GM18861 (cell line): ENCODE measurements at regions not wholly inside any gene's neighbourhood (a gene's known extent, or its start where the extent isn't known, plus 50 kb on each side); places are given as distances from the start of the nearest gene placed in this dataset.
"Not testable (repeated sequence)": the region's sequence is repeated elsewhere in the genome, so short reads cannot be mapped to it uniquely, and the experiment has no call there.

Experiments used
- ATAC-seq: cut with Tn5 transposase; IDR thresholded peaks from one replicate; pipeline ENCODE4 v1.9.1; 2021; ENCODE audit not compliant: unreplicated experiment

DNA sequence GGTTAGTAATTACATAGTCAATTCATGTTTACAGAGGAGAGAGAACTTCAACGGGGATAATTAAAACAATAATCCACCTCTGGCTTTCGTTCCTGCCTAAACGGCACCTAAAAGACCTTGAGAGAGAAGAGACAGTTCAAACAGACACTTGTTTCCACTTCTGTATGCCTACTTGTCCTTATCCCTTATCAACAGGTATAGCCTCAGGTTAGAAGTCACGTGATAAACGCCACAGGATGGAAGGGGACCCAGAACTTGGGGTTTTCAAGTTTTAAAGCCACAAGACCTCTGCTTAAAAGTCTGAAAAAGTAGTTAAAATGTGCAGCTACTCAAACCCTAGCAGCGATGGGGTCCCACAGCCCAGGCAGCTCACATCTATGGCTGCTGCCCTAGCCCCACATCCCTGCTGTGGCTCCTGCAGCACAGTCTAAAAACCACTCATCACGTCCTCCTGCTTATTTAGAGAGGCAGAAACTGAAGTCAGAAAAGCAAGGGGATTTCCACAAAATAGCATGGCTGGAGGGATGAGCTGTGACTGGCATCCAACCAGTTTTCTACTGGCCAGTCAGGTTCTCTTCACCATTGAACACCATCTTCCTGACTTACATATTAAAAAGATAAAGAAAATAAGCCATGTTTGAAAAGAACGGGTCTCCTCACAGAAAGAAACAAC, 51.2 kb upstream of the SEC16B start:
- ATAC-seq, result no peak

DNA sequence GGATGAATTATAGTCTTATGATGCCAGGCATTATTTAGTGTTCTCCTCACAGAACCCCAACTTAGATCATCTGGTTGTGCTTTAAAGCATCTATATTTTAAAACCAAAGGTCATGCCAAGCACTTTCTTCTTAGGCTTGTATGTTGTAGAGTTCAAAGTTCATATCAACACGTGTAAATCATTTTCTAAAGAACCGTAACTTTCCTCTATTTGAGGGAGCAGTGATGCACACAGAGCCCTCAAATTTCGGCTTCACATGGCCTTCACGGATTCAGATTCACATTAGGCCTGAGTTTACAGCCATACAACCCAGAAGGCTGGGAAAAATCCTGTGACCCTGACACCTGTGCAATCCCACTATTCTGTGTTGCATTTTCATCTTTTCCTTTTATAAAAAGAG, 52.1 kb upstream of the SEC16B start:
- no peak for ATAC-seq

DNA sequence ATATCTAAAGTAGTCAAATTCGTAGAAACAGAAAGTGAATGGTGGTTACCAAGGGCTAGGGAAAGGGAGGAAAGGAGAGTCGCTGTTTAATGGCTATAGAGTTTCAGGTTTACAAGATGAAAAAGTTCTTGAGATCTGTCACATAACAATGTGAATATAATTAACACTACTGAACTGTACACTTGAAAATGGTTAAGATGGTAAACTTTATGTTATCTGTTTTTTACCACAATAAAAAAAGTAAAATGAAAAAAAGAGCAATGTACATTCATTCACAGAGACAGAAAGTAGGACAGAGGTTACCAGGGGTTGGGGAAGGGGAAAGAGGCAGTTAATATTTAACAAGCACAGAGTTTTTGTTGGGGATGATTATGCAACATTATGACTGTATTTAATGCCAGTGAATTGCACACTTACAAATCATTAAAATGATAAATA, 53.3 kb upstream of the SEC16B start:
- ATAC-seq, result peak; percentile 56

DNA sequence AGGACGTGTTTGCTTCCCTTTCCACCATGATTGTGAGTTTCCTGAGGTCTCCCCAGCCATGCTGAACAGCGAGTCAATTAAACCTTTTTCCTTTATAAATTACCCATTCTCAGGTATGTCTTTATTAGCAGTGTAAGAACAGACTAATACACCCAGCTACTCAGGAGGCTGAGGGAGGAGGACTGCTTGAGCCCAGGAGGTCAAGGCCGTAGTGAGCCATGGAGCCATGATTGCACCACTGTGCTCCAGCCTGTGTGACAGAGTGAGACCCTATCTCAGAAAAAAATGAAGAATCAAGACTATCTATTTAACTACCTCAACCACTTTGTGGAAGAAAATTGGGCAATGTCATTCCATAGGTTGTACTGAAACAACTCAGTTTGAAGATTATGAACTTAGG, 54.6 kb upstream of the SEC16B start:
- no peak for ATAC-seq

DNA sequence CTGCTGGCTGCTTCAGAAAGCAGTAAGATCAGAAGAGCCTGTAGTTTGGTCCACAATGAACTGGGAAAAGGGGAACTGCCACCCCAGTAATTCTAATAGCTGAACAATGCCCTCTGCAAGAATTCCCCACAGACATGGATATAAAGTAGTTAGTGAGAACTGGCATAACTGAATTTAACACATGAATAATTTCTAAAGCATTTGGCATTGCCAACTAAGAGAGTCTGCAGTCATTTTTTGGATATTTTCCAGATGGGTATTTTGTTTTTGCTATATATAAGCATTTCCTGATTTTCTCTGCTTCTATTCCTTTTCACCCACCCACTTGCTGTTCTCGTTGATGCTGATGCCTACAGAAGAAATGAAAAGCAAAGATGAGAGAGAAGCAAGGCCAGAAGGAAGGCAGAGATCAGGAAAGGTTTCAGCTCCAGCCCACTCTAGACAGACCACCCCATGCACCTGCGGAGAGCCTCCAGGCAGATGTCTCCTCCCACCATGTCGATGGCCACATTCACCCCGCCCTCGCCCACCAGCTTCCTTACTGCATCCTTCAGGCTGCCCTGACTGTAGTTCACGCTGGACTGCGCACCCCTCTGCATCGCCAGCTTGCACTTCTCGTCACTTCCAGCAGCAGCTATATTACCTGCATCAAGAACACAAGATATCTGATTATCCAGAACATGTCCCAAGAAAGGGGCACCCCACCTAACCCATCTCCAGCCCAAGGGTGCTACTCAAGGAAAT, 55.9 kb upstream of the SEC16B start:
- ATAC-seq, result no peak

DNA sequence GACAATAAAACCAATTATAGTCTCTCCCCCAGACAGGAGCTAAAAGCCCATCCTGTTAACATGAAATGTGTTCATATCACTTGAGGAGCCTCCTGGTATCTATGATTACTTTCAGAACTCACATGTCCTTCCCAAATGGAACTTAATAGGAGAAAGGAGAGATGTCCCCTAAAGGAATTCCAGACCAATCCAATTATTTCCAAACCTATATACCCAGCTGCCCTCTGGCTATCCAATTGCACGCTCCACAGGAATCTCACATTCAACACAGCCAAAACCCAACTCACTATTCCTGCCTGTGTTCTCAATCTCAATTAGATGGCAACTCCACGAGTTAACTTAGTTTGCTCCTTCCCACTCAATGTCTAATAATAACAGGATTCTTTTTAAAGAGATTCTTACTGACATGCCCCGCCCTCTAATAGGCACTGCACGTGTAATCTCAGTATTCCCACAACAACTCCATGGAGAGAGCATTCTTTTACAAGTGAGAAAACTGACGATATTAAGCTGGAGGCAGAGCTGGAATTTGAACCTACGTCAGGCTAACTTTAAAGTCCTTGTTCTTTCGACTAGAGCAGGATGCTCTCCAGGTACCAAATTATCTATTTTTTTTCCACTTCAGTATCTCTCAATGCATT, 59.1 kb upstream of the SEC16B start:
- no peak for ATAC-seq

DNA sequence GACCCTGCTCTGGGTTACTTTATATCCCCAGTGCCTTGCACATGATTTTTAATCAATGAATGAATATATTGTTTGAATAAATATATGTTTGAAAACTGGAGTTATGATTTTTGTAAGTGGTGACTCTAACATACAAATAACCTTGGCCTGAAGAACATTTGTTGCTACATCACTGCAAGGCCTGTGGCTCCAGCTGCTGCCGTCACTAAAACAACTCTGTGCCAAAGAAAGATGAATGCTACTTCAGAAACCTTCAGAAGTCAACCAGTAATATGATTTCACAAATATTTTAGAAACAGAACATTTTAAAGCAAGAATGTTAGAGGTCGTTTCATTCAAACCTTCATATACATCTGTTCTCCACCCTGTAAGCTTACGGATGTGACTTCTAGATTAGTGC, 60.6 kb upstream of the SEC16B start:
- ATAC-seq, result no peak

DNA sequence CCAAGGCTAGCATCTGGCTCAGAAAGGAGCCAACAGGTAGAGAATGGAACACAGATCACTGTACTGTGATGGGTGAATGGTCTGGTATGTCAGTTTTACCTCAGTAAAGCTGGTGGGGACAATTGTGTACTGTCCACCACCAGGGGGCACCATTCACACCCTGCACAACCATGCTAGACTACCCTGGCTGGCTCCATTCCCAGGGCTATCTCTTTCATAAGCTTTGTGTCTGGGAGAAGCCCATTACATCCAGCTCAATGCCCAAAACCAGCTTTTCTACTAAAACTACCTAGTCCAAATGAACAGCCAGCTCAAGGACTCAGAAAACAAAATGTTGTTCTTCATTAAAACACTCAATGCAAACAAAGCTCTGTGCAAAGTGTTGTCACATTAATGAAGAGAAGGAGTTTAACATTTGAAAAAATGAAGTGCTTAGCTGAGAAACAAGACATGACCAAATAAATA, 62.0 kb upstream of the RASAL2 start:
- peak; percentile 89 for ATAC-seq

DNA sequence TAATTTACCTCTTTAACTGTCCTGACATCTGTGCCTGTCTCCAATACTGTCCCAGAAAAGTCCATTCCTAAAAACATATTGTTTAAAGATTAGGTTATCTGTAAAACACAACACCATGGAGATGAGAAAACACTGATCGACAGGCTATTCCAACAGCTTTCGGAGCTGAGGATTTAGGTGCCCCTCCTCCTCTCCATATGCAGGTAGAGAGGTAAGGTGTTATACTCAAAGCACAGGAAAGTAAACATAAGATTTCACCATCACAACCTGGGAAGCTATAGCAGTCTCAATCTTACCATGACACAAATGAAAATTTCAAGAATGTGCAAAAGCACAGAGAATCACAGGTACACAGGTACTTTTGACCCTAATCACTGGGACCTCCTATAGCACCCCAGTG, 60.9 kb upstream of the RASAL2 start:
- no peak for ATAC-seq

DNA sequence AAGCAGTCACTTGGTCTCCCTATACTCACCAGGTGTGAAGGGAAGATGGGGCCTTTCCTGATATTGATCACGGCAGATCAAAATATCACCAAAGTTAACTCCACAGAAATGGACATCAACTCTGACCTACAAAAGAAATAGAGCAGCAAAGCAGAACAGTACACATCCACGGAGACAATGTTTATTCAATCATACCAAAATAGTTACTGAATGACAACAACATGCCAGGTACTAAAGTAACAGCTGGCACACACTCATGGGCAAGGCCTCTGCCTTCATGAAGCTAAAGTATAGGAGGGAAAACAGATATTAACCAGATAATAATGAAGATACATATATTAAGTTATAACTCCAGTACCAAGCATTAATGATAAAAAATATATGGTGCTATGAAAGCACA, 59.2 kb upstream of the RASAL2 start:
- ATAC-seq, result no peak

DNA sequence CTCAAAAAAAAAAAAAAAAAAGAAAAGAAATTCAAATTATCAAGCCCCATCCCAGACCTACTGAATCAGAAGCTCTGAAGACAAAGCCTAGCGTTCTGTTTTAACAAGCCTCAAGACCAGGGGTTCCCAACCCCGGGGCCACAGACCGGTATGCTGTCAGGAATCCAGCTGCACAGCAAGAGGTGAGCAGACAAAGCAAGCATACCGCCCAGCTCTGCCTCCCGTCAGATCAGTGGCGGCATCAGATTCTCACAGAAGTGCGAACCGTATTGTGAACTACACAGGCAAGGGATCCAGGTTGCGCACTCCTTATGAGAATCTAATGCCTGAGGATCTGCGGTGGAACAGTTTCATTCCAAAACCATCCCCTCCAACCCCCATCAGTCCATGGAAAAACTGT, 57.8 kb upstream of the RASAL2 start:
- no peak for ATAC-seq

DNA sequence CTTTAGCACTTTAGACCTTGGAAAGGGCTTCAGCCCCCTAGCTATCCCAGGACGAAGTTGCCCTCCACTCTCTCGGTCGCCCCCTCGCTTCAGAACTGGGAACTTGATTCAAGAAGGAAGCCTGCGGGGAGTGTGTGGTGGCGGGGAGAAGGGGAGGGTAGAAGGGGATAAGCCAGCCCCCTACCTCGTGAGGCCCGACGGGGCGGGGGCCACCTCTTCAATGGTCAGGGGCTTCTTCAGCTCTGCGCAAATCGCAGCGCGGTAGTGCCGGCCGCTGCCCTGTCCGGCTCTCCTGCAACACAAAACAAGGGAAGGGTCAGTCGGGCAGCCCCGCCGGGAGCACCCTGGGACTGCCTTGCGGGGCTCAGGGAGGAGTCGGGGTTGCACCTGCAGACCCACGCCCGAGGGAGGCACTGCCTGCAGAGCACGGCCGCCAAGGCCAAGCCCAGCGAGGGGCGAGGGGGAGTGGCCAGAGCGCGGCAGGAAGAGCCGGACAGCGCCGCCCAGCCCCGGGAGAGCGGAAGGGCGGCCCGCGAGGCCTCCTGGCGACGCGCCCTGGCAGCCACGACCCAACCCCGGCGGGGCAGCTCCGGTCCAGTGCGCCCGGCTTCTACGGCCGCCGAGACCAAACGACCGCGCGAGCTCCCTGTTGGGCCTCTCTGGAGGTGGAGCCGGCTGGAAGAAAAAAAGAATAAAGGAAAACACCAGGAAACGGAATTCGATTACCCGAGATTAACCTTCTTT, 56.2 kb upstream of the RASAL2 start:
- no peak for ATAC-seq

DNA sequence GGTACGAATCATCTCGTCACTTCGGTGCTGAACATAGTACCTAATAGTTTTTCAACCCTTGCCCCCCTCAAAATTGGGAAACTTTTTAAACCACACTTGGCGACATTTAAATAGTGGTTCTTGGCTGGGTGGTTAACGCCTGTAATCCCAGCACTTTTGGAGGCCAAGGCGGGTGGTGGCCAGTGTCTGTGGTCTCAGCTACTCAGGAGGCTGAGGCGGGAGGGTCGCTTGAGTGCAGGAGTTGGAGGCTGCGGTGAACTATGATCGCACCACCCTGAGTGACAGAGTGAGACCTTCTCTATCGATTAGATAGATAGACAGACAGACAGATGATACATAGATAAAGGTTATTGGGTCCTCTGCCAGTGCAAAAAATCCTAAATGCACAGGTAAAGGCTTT, 55.5 kb upstream of the RASAL2 start:
- ATAC-seq, result no peak

DNA sequence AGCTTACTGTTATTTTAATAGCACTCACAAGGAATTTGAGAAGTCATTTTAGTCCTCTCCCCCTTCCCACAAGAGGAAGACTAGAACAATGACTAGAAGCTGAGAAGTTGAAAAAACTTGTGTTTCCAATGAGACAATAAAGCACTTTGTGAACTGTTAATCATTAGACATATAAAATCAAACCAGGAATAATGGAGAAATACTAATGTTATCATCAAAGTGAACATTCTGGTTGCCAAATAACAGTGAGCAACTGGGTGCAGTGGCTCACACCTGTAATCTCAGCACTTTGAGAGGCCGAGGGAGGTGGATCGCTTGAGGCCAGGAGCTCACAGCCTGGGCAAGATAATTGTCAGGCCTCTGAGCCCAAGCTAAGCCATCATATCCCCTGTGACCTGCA, 54.0 kb upstream of the RASAL2 start:
- ATAC-seq, result no peak

DNA sequence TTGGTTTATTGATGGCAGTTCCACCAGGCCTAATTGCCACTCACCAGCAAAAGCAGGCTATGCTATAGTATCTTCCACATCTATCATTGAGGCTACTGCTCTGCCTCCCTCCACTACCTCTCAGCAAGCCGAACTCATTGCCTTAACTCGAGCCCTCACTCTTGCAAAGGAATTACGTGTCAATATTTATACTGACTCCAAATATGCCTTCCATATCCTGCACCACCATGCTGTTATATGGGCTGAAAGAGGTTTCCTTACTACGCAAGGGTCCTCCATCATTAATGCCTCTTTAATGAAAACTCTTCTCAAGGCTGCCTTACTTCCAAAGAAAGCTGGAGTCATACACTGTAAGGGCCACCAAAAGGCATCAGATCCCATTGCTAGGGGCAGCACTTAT, 50.0 kb upstream of the RASAL2 start:
- not testable (repeated sequence) for ATAC-seq
